ENCODE measurements at regions not wholly inside any gene's neighbourhood (a gene's known extent, or its start where the extent isn't known, plus 50 kb on each side); places are given as distances from the start of the nearest gene placed in this dataset.

DNA sequence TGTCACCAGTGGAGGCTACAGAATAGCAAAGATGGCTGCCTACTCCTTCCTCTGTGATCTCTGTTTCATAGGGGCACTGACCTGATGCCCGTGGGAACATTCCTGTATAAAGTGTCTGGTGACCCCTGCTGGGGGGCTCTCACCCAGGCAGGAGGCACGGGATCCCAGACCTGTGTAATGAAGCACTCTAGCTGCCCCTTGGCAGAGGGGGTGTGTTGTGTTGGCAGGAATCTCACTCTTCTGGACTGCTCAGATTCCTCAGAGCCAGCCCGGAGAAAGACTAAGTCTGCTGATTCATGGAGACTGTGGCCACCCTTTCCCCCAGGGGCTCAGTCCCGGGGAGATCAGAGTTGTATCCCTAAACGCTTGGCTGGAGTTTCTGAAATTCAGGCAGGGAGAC is 648.3 kb downstream of the SPRY1 start:
- Histone ChIP-seq H3K27ac (ENCODE audit: low read depth, low read length) (no peak overlapping the region), H3K4me1 (ENCODE audit: control insufficient read depth, insufficient read depth, low read length, unreplicated experiment) (no peaks in the 10 kb centered on the region), H3K4me3 (ENCODE audit: low read depth, low read length) (no peak overlapping the region), H3K27me3 (ENCODE audit: insufficient read depth, low read length) (no peaks in the 10 kb centered on the region), H3K79me2 (ENCODE audit: control insufficient read depth, insufficient read depth, low read length, unreplicated experiment) (no peaks in the 10 kb centered on the region), H2AFZ (ENCODE audit: low read length, unreplicated experiment) (no peak overlapping the region), H3K36me3 (ENCODE audit: insufficient read depth, low read length) (no peaks in the 10 kb centered on the region)

DNA sequence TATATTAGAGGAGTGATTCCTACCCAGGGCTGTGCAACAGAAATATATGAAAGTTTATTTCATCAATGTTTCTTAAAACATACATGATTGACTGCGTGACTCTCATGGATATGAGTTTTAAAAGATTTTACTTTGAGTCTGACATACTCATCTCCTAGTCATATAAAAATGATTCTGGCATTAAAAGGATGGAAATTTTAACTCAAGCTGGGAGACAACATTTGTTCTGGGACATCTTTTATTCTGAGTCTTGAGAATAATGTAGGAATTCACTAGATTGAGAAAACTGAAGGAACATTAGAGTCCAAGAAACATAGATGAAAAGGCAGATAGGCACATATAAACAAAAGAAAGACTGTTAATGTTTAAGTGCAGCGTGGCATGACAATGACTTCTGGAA is 649.6 kb downstream of the SPRY1 start:
- H3K36me3 ChIP-seq (ENCODE audit: insufficient read depth, low read length), result no peaks in the 10 kb centered on the region
- no peaks in the 10 kb centered on the region for H3K79me2 ChIP-seq (ENCODE audit: control insufficient read depth, insufficient read depth, low read length, unreplicated experiment)
- no peak overlapping the region for H3K27ac ChIP-seq (ENCODE audit: low read depth, low read length)
- H3K27me3 ChIP-seq (ENCODE audit: insufficient read depth, low read length), result no peaks in the 10 kb centered on the region
- no peak overlapping the region for H2AFZ ChIP-seq (ENCODE audit: low read length, unreplicated experiment)
- H3K4me3 ChIP-seq (ENCODE audit: low read depth, low read length), result no peak overlapping the region
- H3K4me1 ChIP-seq (ENCODE audit: control insufficient read depth, insufficient read depth, low read length, unreplicated experiment), result no peaks in the 10 kb centered on the region

DNA sequence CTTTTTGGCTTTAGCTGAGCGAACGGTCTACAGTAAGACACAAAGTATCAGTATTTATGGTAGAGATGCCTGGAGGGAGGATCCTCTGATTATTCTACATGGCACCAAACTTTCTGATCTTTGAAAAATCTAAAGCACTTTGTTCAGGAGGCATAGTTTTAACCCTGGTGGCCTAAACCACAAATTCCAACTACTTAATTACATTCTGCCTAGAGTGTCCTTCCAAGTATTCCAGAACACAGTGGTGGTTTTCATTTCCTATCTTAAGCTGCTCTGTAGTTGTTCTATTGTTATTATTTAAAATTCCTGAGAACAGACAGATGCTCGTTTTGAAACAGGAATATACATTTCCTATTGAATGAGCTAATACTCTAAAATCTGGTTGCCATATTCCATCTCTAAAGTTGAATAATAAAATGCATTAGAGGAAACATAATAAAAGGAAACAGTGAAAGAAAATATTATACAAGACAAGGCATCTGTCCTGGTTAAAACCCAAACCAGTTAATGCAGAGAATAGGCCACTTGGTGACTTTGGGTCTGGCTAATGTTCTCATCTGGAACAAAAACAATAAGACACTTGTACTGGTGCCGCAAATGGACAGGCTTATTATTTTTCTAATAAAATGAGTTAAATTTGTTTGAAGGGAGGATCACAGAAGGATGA is 657.4 kb downstream of the SPRY1 start:
- no peak overlapping the region for H3K27ac ChIP-seq (ENCODE audit: low read depth, low read length)
- H3K36me3 ChIP-seq (ENCODE audit: insufficient read depth, low read length), result no peaks in the 10 kb centered on the region
- H3K4me3 ChIP-seq (ENCODE audit: low read depth, low read length), result no peak overlapping the region
- H2AFZ ChIP-seq (ENCODE audit: low read length, unreplicated experiment), result no peak overlapping the region
- peaks cover 4% of the 10 kb centered on the region for H3K4me1 ChIP-seq (ENCODE audit: control insufficient read depth, insufficient read depth, low read length, unreplicated experiment)
- H3K79me2 ChIP-seq (ENCODE audit: control insufficient read depth, insufficient read depth, low read length, unreplicated experiment), result no peaks in the 10 kb centered on the region
- H3K27me3 ChIP-seq (ENCODE audit: insufficient read depth, low read length), result no peaks in the 10 kb centered on the region

DNA sequence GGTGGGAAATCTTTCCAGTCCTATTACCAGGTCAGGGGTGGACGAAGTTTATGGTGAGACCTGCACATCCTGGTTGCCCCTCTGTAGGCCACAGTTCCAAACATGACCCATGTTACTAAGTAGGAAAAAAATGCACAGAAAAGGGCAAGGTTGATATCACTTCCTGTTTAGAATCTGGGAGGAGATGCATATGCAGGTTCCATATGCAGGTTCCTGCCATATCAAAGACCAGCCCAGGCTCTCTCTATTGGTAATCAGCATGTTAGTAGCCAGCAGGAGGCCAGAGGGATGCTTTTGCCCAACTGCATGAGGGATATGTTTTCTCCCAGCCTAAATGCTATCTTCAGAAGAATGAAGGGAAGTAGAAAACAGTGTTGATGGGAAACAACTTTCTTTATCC is 657.2 kb downstream of the ANKRD50 start:
- Histone ChIP-seq H3K27me3 (ENCODE audit: insufficient read depth, low read length) (no peaks in the 10 kb centered on the region), H3K36me3 (ENCODE audit: insufficient read depth, low read length) (no peaks in the 10 kb centered on the region), H2AFZ (ENCODE audit: low read length, unreplicated experiment) (peak overlapping the region; percentile 54), H3K4me1 (ENCODE audit: control insufficient read depth, insufficient read depth, low read length, unreplicated experiment) (peaks cover 11% of the 10 kb centered on the region), H3K4me3 (ENCODE audit: low read depth, low read length) (no peak overlapping the region), H3K27ac (ENCODE audit: low read depth, low read length) (peak overlapping the region; percentile 19; the same call in 1 of the 2 replicates), H3K79me2 (ENCODE audit: control insufficient read depth, insufficient read depth, low read length, unreplicated experiment) (no peaks in the 10 kb centered on the region)

DNA sequence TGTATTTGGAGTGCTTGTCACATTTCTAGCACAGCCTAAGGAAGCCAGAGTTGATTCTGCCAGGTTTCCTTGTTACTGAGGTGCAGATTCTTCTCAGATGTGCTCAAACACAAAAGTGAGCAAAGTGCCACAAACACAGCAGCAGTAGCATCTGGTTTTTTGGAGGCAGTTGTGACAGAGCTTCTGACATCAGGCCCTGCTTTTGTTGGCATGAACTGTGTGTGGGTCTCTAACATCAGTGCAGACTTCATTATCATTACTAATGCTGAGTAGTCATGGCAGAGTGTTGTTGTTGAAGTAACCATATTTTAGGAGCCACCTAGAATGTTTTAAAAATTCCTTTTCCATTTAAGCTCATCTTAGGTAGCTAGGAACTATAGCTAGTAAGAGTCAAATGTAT is 656.6 kb downstream of the ANKRD50 start:
- no peaks in the 10 kb centered on the region for H3K79me2 ChIP-seq (ENCODE audit: control insufficient read depth, insufficient read depth, low read length, unreplicated experiment)
- no peaks in the 10 kb centered on the region for H3K27me3 ChIP-seq (ENCODE audit: insufficient read depth, low read length)
- H2AFZ ChIP-seq (ENCODE audit: low read length, unreplicated experiment), result no peak overlapping the region
- H3K27ac ChIP-seq (ENCODE audit: low read depth, low read length), result peak overlapping the region; percentile 19; the same call in 1 of the 2 replicates
- H3K4me1 ChIP-seq (ENCODE audit: control insufficient read depth, insufficient read depth, low read length, unreplicated experiment), result peaks cover 17% of the 10 kb centered on the region
- no peak overlapping the region for H3K4me3 ChIP-seq (ENCODE audit: low read depth, low read length)
- H3K36me3 ChIP-seq (ENCODE audit: insufficient read depth, low read length), result no peaks in the 10 kb centered on the region

DNA sequence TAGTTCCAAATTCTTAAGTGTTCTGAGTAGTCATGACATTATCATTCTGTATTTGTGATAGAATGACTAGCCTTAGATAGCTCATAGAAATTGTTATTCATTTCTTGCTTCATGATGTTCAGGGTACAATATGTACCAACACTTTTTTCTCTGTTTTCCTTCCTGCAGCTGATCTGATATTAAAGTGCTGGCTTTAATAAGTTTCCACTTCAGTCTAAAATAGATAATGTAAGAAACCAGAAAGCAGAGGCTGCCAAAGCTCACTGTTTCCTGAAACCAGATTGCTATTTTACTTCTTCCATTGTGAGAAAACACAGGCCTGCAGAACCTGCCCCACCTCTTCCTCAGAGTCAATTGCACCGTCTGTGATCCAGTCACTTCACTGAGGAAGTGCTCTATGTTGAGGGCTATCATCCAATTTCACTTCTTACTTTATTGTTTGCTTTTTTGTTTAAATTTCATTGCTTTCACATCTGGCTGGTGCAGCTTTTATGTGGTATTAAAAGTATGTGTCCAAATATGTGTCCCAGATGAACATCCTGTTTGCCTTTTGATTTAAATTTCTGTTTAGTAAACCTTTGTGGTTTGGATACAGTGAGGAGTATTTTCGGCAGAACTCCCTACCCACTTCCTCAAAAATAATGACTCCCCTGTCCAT is 652.1 kb downstream of the ANKRD50 start:
- peaks cover 24% of the 10 kb centered on the region for H3K4me1 ChIP-seq (ENCODE audit: control insufficient read depth, insufficient read depth, low read length, unreplicated experiment)
- H3K36me3 ChIP-seq (ENCODE audit: insufficient read depth, low read length), result no peaks in the 10 kb centered on the region
- no peaks in the 10 kb centered on the region for H3K79me2 ChIP-seq (ENCODE audit: control insufficient read depth, insufficient read depth, low read length, unreplicated experiment)
- H3K27me3 ChIP-seq (ENCODE audit: insufficient read depth, low read length), result no peaks in the 10 kb centered on the region
- peak overlapping the region; percentile 82 for H3K27ac ChIP-seq (ENCODE audit: low read depth, low read length)
- peak overlapping the region; percentile 84 for H2AFZ ChIP-seq (ENCODE audit: low read length, unreplicated experiment)
- H3K4me3 ChIP-seq (ENCODE audit: low read depth, low read length), result peak overlapping the region; percentile 18

DNA sequence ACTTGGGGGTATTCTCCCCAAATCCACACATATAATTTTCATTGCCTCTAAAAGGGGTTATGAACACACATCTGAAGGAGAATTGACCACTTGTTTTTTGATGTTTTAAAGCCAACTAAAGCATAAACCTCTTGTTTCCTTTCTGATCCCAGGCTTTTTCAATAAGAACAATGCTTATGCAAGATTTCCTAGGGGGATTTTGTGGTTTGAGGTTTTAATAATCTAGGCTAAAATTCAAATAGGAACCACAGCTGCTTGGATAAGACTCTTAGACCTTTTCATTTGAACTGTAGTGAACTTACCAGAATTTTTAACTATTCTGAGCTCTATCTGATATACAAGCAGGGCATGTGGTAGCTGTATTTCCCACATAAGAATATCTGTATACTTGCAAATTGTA is 651.1 kb downstream of the ANKRD50 start:
- Histone ChIP-seq H3K36me3 (ENCODE audit: insufficient read depth, low read length) (no peaks in the 10 kb centered on the region), H3K4me3 (ENCODE audit: low read depth, low read length) (no peak overlapping the region), H3K4me1 (ENCODE audit: control insufficient read depth, insufficient read depth, low read length, unreplicated experiment) (peaks cover 23% of the 10 kb centered on the region), H2AFZ (ENCODE audit: low read length, unreplicated experiment) (peak overlapping the region; percentile 84), H3K79me2 (ENCODE audit: control insufficient read depth, insufficient read depth, low read length, unreplicated experiment) (no peaks in the 10 kb centered on the region), H3K27ac (ENCODE audit: low read depth, low read length) (peak overlapping the region; percentile 82), H3K27me3 (ENCODE audit: insufficient read depth, low read length) (no peaks in the 10 kb centered on the region)

DNA sequence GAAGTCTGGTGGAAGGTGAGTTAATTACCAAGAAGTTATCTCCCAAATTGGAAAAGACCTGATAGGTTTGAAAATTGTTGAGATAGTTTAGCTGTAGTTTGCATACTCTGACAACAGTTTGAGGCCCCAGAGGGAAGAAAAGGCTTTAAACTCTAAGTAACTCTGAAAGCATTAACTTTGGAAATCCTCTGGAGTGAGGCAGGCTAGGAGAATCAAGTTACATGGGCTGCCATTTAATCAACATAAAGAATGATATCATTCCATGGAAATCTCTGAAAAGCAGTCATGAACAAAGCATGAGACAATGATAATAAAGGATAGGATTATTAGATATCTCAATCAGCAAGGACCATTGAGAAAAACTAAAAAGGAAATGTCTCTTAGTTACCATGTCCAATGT is 647.1 kb downstream of the ANKRD50 start:
- peaks cover 15% of the 10 kb centered on the region for H3K4me1 ChIP-seq (ENCODE audit: control insufficient read depth, insufficient read depth, low read length, unreplicated experiment)
- no peak overlapping the region for H3K27ac ChIP-seq (ENCODE audit: low read depth, low read length)
- no peak overlapping the region for H2AFZ ChIP-seq (ENCODE audit: low read length, unreplicated experiment)
- no peak overlapping the region for H3K4me3 ChIP-seq (ENCODE audit: low read depth, low read length)
- no peaks in the 10 kb centered on the region for H3K36me3 ChIP-seq (ENCODE audit: insufficient read depth, low read length)
- no peaks in the 10 kb centered on the region for H3K79me2 ChIP-seq (ENCODE audit: control insufficient read depth, insufficient read depth, low read length, unreplicated experiment)
- no peaks in the 10 kb centered on the region for H3K27me3 ChIP-seq (ENCODE audit: insufficient read depth, low read length)

DNA sequence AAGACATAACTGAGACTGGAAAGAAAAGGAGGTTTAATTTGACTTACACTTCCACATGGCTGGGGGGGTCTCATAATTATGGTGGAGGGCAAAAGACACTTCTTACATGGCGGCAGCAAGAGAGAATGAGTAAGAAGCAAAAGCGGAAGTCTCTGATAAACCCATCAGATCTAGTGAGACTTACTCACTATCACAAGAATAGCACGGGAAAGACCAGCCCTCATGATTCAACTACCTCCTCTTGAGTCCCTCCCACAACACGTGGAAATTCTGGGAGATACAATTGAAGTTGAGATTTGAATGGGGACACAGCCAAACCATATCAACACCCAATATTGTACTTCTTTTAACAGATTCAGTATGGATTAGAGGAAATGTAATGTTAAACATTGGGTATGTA is 646.6 kb downstream of the ANKRD50 start:
- Histone ChIP-seq H3K27me3 (ENCODE audit: insufficient read depth, low read length) (no peaks in the 10 kb centered on the region), H3K4me3 (ENCODE audit: low read depth, low read length) (no peak overlapping the region), H3K79me2 (ENCODE audit: control insufficient read depth, insufficient read depth, low read length, unreplicated experiment) (no peaks in the 10 kb centered on the region), H3K27ac (ENCODE audit: low read depth, low read length) (no peak overlapping the region), H3K36me3 (ENCODE audit: insufficient read depth, low read length) (no peaks in the 10 kb centered on the region), H2AFZ (ENCODE audit: low read length, unreplicated experiment) (no peak overlapping the region), H3K4me1 (ENCODE audit: control insufficient read depth, insufficient read depth, low read length, unreplicated experiment) (peaks cover 10% of the 10 kb centered on the region)

DNA sequence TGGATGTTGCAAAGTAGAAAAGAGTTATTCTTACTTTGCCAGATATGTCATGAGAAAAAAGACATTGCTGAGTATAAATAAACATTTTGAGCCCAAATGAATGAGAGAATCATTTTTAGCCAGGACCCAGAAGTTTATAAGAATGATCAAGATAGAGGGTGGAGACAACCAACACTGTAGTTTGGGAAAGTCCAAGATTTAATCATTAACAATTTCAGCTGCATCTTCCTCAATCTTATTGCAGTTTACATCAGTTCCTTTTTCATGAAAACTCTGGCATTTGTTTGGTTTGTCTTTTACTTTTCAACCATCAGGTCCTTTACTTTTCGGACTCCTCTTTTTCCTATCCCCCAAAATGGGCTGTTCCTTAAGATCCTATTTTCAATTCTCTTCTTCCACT is 645.9 kb downstream of the ANKRD50 start:
- no peaks in the 10 kb centered on the region for H3K36me3 ChIP-seq (ENCODE audit: insufficient read depth, low read length)
- H3K4me3 ChIP-seq (ENCODE audit: low read depth, low read length), result no peak overlapping the region
- H3K27me3 ChIP-seq (ENCODE audit: insufficient read depth, low read length), result no peaks in the 10 kb centered on the region
- no peaks in the 10 kb centered on the region for H3K79me2 ChIP-seq (ENCODE audit: control insufficient read depth, insufficient read depth, low read length, unreplicated experiment)
- H2AFZ ChIP-seq (ENCODE audit: low read length, unreplicated experiment), result no peak overlapping the region
- H3K4me1 ChIP-seq (ENCODE audit: control insufficient read depth, insufficient read depth, low read length, unreplicated experiment), result peaks cover 3% of the 10 kb centered on the region
- H3K27ac ChIP-seq (ENCODE audit: low read depth, low read length), result no peak overlapping the region

DNA sequence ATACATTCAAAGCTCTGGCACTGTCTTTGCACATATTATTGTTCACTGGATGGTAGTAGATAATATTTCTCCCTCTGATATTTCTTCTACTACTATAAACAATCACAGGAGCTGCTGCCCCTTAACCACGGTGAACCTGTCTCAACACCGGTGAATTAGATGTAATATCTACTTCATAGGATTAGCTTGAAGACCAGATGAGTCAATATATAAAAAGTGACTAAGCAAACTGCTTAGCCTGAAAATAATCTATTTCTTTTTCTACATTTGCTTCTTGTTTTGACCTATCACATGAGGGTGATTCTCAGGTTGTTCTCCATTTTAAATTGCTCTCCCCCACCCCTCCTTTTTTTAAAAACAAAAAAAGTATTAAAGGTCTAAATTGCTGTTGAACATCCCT is 645.5 kb downstream of the ANKRD50 start:
- Histone ChIP-seq H3K79me2 (ENCODE audit: control insufficient read depth, insufficient read depth, low read length, unreplicated experiment) (no peaks in the 10 kb centered on the region), H3K4me3 (ENCODE audit: low read depth, low read length) (no peak overlapping the region), H3K36me3 (ENCODE audit: insufficient read depth, low read length) (no peaks in the 10 kb centered on the region), H3K27me3 (ENCODE audit: insufficient read depth, low read length) (no peaks in the 10 kb centered on the region), H3K4me1 (ENCODE audit: control insufficient read depth, insufficient read depth, low read length, unreplicated experiment) (no peaks in the 10 kb centered on the region), H2AFZ (ENCODE audit: low read length, unreplicated experiment) (no peak overlapping the region), H3K27ac (ENCODE audit: low read depth, low read length) (no peak overlapping the region)
